ENCODE measurements at regions not wholly inside any gene's neighbourhood (a gene's known extent, or its start where the extent isn't known, plus 50 kb on each side); places are given as distances from the start of the nearest gene placed in this dataset.

DNA sequence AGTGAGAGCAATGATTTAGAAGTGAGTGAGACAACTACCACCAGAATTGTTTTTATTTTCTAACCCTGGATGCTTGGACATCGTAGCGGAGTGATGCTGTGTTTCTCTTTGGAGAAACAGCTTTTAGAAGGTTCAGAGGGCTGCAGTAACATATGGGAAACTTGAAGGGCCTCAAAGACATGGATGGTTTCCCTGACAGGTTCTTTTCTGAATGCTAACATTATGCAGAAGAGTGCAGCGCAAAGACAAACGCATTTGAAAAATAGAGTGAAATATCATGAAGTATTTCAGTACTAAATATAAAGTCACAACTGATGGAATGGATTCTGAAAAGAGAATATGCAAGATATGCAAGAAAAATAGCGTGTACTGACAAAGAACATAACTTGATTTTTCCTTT, 385.1 kb upstream of the DSEL start:
- intact Hi-C loops (cut with micrococcal nuclease) = no loop called here

DNA sequence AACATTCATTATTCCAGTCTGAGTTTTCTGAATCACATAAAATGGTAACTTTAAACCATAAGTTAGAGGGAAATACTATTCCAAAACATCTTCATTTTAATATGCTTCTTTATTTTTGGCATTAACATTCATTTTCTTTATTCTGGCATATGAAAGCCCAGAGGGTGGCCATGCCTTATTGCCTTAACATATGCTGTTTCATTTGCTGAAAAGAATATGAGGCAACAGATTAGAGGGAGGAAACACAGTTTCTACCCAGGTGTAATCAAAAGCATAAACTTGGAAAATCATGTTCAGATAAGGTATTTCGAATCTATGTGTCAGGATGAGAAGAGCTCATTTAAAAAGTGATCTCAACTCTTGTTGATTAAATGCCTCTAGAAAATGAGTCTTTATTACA, 379.9 kb upstream of the DSEL start:
- intact Hi-C loops (cut with micrococcal nuclease) = no loop called here

DNA sequence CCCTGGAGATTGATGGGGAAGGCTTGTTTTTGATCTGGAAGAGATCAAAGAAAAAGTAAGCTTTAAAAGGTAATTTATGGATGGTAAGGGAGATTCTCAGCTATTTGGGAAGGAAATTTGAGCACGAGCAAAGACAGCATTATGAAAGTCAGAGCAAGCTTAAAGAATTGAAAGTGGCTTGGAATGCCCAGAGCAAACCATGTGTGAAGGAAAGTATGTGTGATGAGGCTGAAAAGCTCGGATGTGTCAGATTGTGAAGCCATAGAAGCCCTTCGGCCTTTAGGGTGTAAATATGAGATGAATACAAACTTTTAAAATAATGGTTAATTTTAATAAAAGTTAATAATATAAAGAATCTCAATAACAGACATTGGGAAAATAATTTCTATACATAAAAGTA, 377.4 kb upstream of the DSEL start:
- intact Hi-C loops (cut with micrococcal nuclease) = no loop called here

DNA sequence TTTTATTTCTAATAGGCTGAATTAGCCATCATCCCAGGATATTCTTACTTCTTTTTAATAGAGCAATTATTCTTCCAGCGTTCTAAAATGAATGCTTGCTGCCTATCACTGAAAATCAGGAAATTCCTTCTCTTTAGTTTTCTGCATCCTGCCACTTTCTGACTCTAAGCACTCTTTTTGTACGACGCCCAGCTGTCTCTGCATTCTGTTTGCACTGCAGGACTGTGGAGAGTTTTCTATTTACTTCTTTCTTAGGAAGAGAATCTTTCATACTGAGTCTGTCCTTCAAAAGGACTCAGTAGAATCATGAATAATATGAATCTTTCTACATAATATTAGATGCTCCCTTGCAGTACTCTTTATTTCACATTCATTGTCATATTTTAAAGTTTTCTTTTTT, 360.4 kb upstream of the DSEL start:
- intact Hi-C loops (cut with micrococcal nuclease) = no loop called here

DNA sequence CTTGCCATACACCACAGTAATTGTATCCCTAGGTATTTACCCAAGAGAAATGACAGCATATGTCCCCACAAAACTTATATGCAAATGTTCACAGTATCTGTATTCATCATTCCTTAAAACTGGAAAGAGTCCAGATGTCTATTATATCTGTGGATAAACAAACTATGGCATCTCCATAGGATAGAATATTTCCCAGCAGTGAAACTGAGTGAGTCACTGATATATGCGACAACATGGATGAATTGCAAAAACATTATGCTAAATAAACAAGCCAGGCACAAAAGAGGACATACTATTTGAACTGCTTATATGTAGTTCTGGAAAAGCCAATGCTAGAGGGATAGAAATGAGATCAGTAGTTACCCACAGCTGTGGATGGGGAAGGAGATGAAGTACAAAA, 359.4 kb upstream of the DSEL start:
- intact Hi-C loops (cut with micrococcal nuclease) = no loop called here

DNA sequence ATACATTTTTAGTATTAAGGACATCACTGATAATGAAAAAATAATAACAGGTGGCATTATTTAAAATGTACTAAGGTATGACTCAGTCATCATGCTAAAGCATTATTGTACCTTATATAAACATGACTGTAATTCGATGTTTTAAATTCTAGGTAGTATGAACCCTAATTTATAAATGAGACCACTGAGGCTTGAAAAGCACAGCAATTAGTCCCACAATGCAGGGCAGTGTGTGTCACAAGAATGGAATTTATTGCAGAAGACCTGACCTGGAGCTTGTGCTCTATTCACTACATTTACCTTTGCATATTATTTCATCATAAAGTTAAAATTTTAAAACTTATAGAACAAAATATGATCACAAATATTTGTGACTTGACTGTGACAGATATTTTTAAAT, 358.5 kb upstream of the DSEL start:
- intact Hi-C loops (cut with micrococcal nuclease) = no loop called here

DNA sequence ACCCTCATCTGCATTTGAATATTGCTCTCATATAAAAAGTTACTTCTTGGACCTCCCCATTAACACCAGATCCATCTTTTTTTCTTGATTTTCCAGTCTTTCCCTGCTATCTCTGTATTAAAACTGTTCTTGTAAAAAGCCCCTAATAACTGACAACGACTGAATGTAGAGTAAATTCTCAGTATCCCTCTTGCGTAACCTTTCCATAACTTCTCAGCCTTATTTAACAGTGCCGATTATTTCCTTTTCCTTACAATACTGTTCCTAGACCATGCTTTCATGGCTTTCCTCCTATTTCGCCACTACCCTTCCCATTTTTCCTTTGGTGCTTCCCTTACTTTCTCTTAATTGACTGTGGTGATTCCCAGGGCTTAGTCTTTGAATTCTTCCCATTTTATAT, 348.9 kb upstream of the DSEL start:
- intact Hi-C loops (cut with micrococcal nuclease) = no loop called here

DNA sequence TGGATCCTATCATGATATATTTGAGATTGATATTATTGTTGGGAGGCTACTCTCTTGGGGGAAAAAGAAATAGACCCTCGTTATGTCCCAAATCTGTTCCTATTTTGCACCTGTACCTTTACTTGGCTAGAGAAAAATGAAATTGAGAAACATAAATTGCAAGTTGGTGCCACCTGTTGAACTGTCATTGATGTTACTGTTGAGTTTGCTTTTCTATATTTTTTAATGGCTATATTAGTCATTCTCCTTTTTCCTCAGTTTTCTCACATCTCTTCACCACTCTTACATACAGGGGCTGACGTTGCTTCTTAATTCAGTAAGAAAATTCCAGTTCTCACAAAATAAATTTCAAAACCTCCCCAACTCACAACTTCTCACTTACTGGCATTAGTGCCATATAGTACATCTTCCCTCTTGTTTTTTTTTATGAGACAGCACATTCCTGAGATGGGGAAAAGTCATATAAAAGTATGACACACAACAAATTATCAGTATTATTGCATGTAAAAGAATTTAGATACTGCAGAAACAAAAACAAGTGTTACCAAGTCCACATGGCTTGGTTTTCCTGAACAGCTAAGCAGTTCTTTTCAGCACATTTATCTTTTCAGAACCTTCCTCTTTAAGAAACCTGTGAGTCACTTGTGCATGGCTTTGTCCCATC, 348.3 kb upstream of the DSEL start:
- intact Hi-C loops (cut with micrococcal nuclease) = no loop called here

DNA sequence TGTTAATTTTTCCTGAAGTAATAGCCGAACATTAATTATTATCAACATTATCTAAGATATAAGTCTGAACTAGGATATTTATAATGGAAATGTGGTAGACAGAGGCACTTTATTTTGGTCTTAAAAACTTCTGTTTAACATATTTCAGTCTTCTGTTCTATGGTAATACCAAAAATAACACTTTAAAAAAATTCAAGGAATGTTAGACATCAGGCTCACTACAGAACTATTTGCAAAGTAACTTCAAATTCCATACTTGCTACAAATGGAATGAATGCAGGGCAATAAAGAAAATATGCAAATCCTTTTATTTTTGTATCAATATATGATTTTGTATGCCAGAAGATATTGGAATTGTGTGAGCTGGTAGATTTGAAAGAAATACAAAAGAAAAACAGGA, 345.5 kb upstream of the DSEL start:
- intact Hi-C loops (cut with micrococcal nuclease) = no loop called here

DNA sequence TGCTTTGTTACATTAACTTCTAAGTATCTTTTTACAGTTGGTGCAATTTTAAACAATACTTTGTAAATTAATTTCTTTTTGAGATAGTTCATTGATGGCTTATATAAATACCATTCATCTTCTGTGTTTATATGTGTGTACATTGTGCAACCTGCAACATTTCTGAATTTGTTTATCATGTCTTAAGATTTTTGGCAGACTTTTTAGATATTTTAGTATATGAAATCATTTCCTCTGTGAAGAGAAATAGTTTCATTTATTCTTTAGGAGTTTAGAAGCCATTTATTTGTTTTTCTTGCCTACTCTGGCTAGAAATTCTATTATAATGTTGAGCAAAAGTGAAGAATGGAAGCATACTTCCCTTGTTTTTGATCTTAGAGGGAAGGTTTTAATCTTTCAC, 337.8 kb upstream of the DSEL start:
- intact Hi-C loops (cut with micrococcal nuclease) = no loop called here

DNA sequence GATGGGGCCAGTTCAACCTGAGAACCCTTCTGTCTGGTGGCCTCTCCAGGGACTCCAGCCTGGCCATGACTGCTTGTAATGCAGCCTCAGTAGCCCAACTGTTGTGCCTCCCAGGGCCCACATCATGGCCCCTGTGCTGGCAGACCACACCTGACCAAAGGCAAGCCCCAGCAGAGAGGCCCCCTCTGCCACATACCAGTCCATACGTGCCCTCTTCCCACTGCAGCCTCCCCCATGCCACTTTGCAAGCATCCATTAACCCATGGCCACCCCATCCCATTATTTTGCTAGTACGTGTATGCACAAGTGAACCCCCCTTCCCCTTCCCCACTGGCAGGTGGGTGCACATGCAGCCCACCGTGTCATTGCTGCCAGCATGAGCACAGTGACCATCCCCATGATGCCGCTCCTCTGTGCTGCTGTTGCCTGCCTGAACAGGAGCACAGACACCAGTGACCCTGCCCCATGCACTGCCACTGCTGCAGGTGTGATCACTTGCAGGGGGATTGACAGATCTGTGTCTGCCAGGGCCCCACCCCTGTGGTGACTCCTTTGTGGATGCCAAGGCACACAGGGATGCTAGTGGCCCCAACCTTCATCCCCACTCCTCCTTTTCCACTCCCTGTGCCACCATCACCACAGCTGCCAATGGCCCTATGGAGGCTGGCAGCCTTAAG, 330.0 kb upstream of the DSEL start:
- intact Hi-C loops (cut with micrococcal nuclease) = no loop called here

DNA sequence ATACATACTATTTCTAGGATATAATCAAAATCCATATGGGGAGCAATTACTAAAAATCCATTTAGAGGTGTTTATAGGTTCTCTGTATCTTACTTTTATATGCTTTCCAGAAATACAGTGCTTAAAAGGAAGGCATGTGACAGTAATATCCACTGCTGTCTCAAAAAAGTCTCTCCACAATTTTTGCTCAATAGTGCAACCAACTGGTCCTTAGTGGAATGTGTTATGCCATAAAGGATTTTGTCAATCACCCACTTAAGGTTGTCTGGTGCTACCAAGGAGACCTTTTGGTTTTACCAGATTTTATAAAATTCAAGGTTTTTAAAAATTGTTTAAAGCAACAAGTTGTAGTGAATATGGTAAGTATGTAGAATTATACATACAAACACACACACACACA, 328.5 kb upstream of the DSEL start:
- intact Hi-C loops (cut with micrococcal nuclease) = no loop called here

DNA sequence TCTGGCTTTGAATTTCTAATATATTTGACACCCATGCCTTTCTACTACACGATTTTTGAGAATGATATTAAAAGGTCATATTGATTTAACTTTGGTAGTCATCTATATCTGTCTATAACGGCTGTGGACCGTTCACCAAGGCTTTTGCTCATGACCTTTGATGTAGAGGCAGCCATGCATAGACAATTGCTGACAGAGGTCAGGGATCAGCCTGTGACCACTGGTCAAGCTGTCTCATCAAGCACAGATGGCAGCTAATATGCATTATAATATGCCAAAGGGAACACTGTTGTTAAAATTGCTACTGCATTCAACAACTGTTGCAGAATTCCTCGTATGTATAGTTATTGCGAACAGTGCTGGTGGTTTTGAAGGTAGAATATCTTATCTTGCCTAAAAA, 323.9 kb upstream of the DSEL start:
- intact Hi-C loops (cut with micrococcal nuclease) = no loop called here

DNA sequence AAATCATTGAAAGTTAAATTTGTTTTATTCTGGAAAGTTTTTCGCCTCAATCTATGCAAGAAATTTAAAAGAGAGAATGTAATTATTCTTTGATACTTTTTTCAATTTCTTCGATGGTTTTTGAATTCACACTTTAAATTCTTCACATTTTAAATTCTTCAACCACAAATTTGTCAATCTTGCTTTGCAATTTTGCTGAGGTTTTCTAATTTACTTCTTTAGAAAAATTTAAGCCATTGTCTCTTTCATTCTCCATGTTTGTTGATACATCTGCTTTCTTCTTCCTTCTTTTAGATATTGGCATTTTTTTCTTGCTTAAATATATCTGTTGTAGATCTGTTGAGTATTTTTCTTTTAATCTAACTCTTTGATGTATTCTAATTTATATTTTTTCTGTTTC, 301.9 kb upstream of the DSEL start:
- intact Hi-C loops (cut with micrococcal nuclease) = no loop called here

DNA sequence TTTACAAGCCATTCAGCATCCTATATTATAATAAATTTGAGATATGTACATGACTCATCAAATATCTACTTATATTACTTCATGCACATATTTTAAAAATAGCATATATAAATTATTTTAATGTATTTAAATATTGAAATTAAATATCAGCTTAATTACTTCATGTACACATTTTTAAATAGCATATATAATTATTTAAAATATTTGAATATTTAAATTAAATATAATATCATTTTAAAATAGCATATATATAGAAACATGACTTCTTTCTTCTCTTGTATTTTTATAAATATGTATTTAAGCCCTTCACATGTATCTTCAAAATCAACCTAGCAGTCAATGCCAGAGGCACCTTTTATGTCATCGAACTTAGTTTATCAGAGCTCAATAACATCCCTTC, 298.8 kb upstream of the DSEL start:
- intact Hi-C loops (cut with micrococcal nuclease) = no loop called here

DNA sequence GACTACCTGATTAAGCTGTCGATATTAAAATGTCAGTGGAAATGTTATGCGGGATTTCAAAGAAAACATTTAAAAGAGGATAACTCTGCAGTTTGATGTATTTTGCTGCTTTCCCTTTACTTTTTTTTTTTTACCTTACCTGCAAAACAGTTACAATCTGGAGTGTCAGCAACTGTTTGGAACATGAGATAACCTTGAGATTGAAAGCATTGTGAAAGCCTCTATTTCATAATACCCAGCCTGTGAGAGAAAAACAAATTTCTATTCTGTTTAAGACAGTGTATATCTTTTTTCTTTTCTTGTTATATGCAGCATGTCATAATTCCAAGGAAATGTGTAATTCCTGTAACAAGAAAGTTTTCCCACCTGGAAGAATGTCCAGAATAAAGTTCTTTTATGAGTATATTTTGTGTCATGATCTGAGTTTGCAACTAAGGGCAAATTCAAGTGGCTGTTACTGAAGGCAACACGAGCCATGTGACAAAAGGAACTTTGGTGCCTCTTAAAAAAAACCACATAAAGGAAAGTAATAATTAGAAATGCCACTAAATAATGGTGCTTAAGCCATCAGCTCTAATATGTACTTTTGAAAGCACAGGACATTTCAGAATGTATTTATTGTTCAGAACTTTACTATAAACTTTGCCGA, 297.0 kb upstream of the DSEL start:
- intact Hi-C loops (cut with micrococcal nuclease) = no loop called here

DNA sequence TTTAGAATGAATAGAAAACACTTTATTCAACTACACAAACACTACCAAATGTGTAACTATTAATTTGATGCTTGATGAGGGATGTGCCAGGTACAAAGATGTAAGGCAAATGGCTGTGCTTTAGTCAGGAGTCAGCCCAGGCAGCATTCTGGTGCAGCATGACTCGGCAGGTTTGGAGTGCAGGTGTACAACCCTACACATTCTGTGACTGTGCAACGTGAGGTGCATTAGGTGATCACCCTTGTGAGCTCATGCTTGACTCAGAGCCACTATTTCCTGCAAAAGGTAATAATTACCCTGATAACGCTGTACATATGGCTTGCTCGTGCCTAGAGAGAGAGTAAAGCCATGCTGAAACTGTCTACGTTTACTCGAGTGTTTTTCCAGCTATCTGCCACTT, 288.7 kb upstream of the DSEL start:
- intact Hi-C loops (cut with micrococcal nuclease) = no loop called here

DNA sequence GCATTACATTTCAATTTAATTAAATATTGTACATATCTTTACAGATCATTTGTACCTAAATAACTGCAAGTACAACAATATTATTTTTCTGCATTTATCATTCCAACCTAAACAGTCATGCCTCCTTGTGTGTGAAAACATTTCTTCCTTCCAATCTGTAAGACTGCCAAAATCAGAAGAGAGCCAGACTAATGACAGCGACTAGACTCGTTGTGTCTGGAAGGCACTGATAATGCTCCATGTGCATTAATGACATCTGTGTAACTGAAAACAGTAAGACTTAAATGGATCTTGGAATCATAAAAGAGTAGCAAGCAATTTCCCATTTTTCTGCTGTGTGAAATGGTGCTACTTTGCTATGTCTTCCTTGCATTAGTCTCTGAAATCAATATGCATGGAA, 278.0 kb upstream of the DSEL start:
- intact Hi-C loops (cut with micrococcal nuclease) = no loop called here

DNA sequence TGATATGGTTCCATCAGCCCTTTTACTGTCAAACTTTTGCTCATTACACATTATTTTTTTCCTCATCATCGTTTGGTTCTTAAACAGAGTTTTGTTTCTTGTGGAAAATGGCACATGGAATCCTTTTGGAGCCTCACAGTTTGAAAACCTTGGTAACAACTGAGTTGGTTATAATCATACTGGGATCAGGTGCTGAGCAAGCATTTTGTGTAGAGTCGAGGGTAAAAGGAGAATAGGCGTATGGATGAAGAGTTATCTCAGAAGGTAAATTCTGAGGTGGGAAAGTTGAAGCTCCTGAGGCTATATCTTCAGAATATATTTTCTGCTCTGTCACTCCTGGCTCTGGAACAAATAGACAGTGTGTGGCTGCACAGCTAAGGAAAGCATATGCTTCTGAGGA, 274.0 kb upstream of the DSEL start:
- intact Hi-C loops (cut with micrococcal nuclease) = no loop called here

DNA sequence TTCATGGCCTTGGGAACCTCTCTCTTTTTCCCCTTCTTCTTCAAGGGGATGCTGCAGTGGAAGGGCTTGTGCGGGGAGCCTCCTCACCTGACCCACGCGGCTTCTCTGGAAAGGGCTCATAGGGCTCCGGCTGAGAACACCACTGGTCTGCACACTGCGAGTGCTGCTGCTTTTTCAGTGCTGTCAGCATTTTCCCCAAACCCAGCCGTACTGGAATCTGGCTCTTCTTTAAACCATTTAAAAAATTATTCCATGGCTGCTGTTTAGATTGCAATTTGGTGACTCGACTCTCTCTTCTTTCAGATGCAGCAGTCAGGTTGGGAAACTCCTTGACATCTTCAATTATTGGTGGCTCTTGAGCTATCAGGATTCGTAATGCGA, 272.6 kb upstream of the DSEL start:
- intact Hi-C loops (cut with micrococcal nuclease) = no loop called here

DNA sequence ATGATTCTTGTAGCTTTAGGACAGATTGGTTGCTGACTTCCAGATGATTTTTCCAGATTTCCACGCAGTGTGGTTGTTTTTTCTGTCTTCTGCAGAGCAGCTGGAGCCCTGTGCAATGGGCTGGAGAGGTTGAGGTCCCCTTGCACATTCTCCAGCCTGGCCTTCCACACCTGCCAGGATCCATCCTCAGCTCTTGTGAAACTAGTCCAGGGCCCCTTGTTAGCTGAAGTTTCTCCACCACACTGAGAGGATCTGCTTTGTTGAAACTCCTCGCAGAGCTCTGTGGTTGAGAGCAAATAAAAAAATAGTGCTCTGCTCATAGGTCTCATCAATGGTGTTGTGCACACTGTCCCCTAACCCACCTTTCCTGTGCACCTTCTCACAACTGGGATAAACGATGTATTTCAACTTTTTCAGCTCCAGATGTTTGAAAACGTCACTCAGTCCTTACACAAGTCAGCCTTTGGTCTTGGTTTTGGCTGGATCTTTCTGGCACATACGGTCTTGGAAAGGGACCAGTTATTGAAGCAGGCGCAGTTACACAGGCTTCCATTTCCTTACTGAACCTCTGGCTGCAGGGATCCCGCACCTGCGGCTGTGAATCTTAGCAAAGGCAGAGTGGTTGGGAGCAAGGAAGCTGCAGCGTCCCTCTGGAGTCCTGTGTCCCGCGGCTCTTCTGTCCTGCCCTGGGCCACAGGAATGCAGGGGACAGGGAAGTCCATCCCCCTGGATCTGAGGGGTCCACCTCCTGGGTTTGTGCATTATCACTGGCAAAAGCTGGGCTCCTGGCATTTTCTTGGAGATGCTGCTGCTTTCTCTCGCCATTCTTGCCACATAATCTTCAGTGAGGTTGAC, 272.0 kb upstream of the DSEL start:
- intact Hi-C loops (cut with micrococcal nuclease) = no loop called here

Data from T-helper 1 cell treated with Interleukin-12 subunit alpha and Interleukin-12 subunit beta and Interleukin-4 antibody, amounts not matched to agents 30 ng/mL and 1 ng/mL, for 36 hours (primary cell).